HCT116 (cell line): ENCODE measurements at regions not wholly inside any gene's neighbourhood (a gene's known extent, or its start where the extent isn't known, plus 50 kb on each side); places are given as distances from the start of the nearest gene placed in this dataset.

Experiments
- ATAC-seq: fragments of 200-7000 bp; cut with Tn5 transposase; 2 replicates; pipeline ENCODE4 v1.9.1; 2020; ENCODE audit warnings: mild to moderate bottlenecking, moderate library complexity
- BruUV-seq: library from RNA; stranded (reverse); fragments of 400-500 nt; replicated peaks from 2 replicates; lab custom pipeline; 2021; lab: Mats Ljungman, UMichigan
- CTCF ChIA-PET: fragments of 300-600 bp; sonication (Branson Sonifier 250); formaldehyde crosslinking; loops from one replicate; lab custom pipeline; 2021; ENCODE audit warnings: antibody characterized with exemption; lab: Charles Lee
- POLR2A ChIA-PET: fragments of 300-600, 350-600 bp; sonication (Branson Sonifier 250); formaldehyde crosslinking; loops from one replicate; lab custom pipeline; 2021; ENCODE audit warnings: antibody characterized with exemption; lab: Charles Lee
- RAD21 ChIA-PET, 2 experiments: fragments of 300-600 bp; sonication (Branson Sonifier 250); formaldehyde crosslinking; loops; one replicate each; lab custom pipeline; 2023; ENCODE audit warnings: low total read pairs in 2 of 2; ENCODE audit not compliant: uncharacterized antibody in 2 of 2, unreplicated experiment in 2 of 2, low non-redundant PET in 1 of 2; lab: Charles Lee
- DNase-seq: peaks from one replicate; pipeline ENCODE4 v3.0.0-alpha.2; 2010; ENCODE audit warnings: low read depth, low spot score
- H2AFZ ChIP-seq: fragments of 200-600 bp; shearing (Covaris generic), sonication (generic); 2 replicates; pipeline ENCODE4 v1.6.1; 2017; ENCODE audit warnings: low read depth, mixed run types, mixed read lengths, antibody characterized with exemption, low read length; ENCODE audit not compliant: poor library complexity, severe bottlenecking
- H3K27ac ChIP-seq: 2 replicates; pipeline ENCODE4 v1.5.1; 2012; ENCODE audit warnings: low read depth, low read length
- H3K27me3 ChIP-seq: fragments of 200-600 bp; sonication (generic); 2 replicates; pipeline ENCODE4 v1.6.1; 2016; ENCODE audit warnings: mixed run types, low read length, mixed read lengths; ENCODE audit not compliant: insufficient read depth
- H3K36me3 ChIP-seq, 2 experiments: fragments of 200-500 bp in 1 of 2; fragments of 200-600 bp in 1 of 2; sonication (Bioruptor generic) in 1 of 2; sonication (generic) in 1 of 2; 2 replicates each; pipeline versions ENCODE4 v1.5.1 to v1.6.1; 2014 to 2016; ENCODE audit warnings: low read length in 2 of 2, inconsistent platforms in 1 of 2, mixed read lengths in 1 of 2, mixed run types in 1 of 2; ENCODE audit not compliant: insufficient read depth in 2 of 2, control insufficient read depth in 1 of 2
- H3K4me1 ChIP-seq, 2 experiments: fragments of 200-600 bp in 1 of 2; sonication (generic) in 1 of 2; 2 replicates each; pipeline versions ENCODE4 v1.5.1 to v1.6.1; 2012 to 2017; ENCODE audit warnings: low read length in 2 of 2, inconsistent platforms in 1 of 2, mild to moderate bottlenecking in 1 of 2, mixed read lengths in 1 of 2, mixed run types in 1 of 2, moderate library complexity in 1 of 2; ENCODE audit not compliant: insufficient read depth in 2 of 2, control insufficient read depth in 1 of 2
- H3K4me2 ChIP-seq: fragments of 200-600 bp; sonication (generic); 2 replicates; pipeline ENCODE4 v1.6.1; 2017; ENCODE audit warnings: mixed run types, low read length, mixed read lengths
- H3K4me3 ChIP-seq, 2 experiments: fragments of 200-600 bp in 1 of 2; sonication (generic) in 1 of 2; replicated peaks in 1 of 2; 2 replicates each; pipeline ENCODE4 v1.5.1; 2011 to 2016; ENCODE audit warnings: low read length in 2 of 2, control low read depth in 1 of 2, low read depth in 1 of 2, mild to moderate bottlenecking in 1 of 2, mixed read lengths in 1 of 2, mixed run types in 1 of 2
- H3K79me2 ChIP-seq: fragments of 200-600 bp; sonication (generic); 2 replicates; pipeline ENCODE4 v1.6.1; 2017; ENCODE audit warnings: mild to moderate bottlenecking, mixed run types, low read length, moderate library complexity, mixed read lengths; ENCODE audit not compliant: insufficient read depth
- H3K9ac ChIP-seq: fragments of 200-600 bp; sonication (generic); 2 replicates; pipeline ENCODE4 v1.6.1; 2016; ENCODE audit warnings: low read length, mixed read lengths
- H3K9me2 ChIP-seq: fragments of 200-600 bp; sonication (generic), shearing (Covaris generic); 2 replicates; pipeline ENCODE4 v1.6.1; 2017; ENCODE audit warnings: mixed run types, mild to moderate bottlenecking, moderate library complexity; ENCODE audit not compliant: insufficient read depth
- H3K9me3 ChIP-seq, 2 experiments: fragments of 200-500 bp in 1 of 2; fragments of 200-600 bp in 1 of 2; sonication (Bioruptor generic) in 1 of 2; sonication (generic) in 1 of 2; 2 replicates each; pipeline ENCODE4 v1.6.1; 2014 to 2017; ENCODE audit warnings: low read length in 2 of 2, mixed read lengths in 2 of 2, inconsistent platforms in 1 of 2, low read depth in 1 of 2, mild to moderate bottlenecking in 1 of 2, mixed run types in 1 of 2, moderate library complexity in 1 of 2; ENCODE audit not compliant: control insufficient read depth in 1 of 2, insufficient read depth in 1 of 2
- H4K20me1 ChIP-seq: fragments of 200-600 bp; sonication (generic), shearing (Covaris generic); 2 replicates; pipeline ENCODE4 v1.6.1; 2017; ENCODE audit warnings: mixed run types, mild to moderate bottlenecking, moderate library complexity; ENCODE audit not compliant: insufficient read depth
- ELF1 ChIP-seq: IDR thresholded peaks from 2 replicates; pipeline ENCODE4 v1.6.1; 2012; ENCODE audit warnings: low read depth, borderline replicate concordance
- EZH2 ChIP-seq: fragments of 200-600 bp; sonication (generic); IDR thresholded peaks from 2 replicates; pipeline ENCODE4 v1.6.1; 2017; ENCODE audit warnings: antibody characterized with exemption, mixed run types
- FOSL1 ChIP-seq: IDR thresholded peaks from 2 replicates; pipeline ENCODE4 v1.6.1; 2012; ENCODE audit warnings: low read depth
- POLR2AphosphoS5 ChIP-seq: IDR thresholded peaks from 2 replicates; pipeline ENCODE4 v1.6.1; 2011; ENCODE audit warnings: mild to moderate bottlenecking, low read depth, low read length, moderate library complexity
- RAD21 ChIP-seq: IDR thresholded peaks from 2 replicates; pipeline ENCODE4 v1.6.1; 2012; ENCODE audit warnings: low read depth, mild to moderate bottlenecking
- SIN3A ChIP-seq: IDR thresholded peaks from 2 replicates; pipeline ENCODE4 v1.6.1; 2012; ENCODE audit warnings: low read depth
- ZFX ChIP-seq: fragments of 450-650 bp; IDR thresholded peaks from 2 replicates; pipeline ENCODE4 v1.6.1; 2017
- intact Hi-C: fragments of 100-400 bp; cut with micrococcal nuclease; formaldehyde crosslinking; loops from 2 replicates; pipeline ENCODE4 v1.10.0; 2022
- TF ChIP-seq, protein P1 (sequence below), 3 experiments: fragments of 200-600 bp in 1 of 3; sonication (generic) in 1 of 3; IDR thresholded peaks in 2 of 3; conservative IDR thresholded peaks in 1 of 3; 2 replicates each; pipeline ENCODE4 v1.5.1; 2012 to 2017; ENCODE audit warnings: low read depth in 2 of 3, low read length in 2 of 3, antibody characterized with exemption in 1 of 3, borderline replicate concordance in 1 of 3, control low read depth in 1 of 3, mild to moderate bottlenecking in 1 of 3, mixed read lengths in 1 of 3, mixed run types in 1 of 3, moderate library complexity in 1 of 3; ENCODE audit not compliant: insufficient read depth in 1 of 3
- TF ChIP-seq, protein P2 (sequence below): IDR thresholded peaks from 2 replicates; pipeline ENCODE4 v1.6.1; 2012; ENCODE audit warnings: low read depth

DNA sequence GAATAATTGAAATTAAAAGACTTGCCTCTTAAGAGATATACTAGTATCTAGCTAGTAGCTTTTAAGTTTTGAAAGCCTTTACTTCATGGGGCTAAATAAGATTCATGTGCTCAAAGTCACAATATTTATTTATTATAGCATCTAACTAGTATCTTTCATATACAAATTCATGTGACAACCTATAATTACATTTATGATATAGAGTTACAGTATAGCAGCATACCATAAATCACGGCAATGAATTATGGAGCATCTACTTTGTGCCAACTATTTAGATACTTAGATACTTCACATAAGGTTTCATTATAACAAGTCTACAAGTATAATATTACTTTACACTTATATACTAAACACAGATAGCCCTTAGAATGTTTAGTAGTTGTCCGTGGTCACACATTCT is 229.4 kb downstream of the TPRG1 start:
- no peaks in the 10 kb centered on the region for H3K36me3 ChIP-seq
- H3K9me3 ChIP-seq: no peaks in the 10 kb centered on the region
- ChIA-PET CTCF (no interaction called here), RAD21 (no interaction called here), POLR2A (no interaction called here)
- TF ChIP-seq POLR2AphosphoS5: no peak
- no peaks in the 10 kb centered on the region for H3K79me2 ChIP-seq
- no peak overlapping the region for H3K27ac ChIP-seq
- H3K4me1 ChIP-seq: no peaks in the 10 kb centered on the region
- intact Hi-C loops: no loop called here
- H3K4me3 ChIP-seq: no peak overlapping the region
- ATAC-seq: no peak
- no peak overlapping the region for H3K9ac ChIP-seq
- H3K27me3 ChIP-seq: no peaks in the 10 kb centered on the region
- BruUV-seq: no TSS peak
- H2AFZ ChIP-seq: no peak overlapping the region
- no peaks in the 10 kb centered on the region for H3K9me2 ChIP-seq
- DNase-seq: no peak
- no peaks in the 10 kb centered on the region for H4K20me1 ChIP-seq
- no peak overlapping the region for H3K4me2 ChIP-seq

DNA sequence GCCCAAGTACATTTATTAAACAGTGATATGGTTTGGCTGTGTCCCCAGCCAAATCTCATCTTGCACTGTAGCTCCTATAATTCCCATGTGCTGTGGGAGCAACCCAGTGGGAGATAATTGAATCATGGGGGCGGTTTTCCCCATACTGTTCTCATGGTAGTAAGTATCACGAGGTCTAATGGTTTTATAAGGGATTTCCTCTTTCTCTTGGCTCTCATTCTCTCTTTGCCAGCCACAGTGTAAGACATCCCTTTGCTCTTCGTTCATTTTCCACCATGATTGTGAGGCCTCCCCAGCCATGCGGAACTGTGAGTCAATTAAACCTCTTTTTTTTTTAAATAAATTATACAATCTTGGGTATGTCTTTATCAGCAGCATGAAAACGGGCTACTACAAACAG is 228.0 kb upstream of the TP63 start:
- DNase-seq: no peak
- POLR2A ChIA-PET: no interaction called here
- Histone ChIP-seq H3K36me3 (no peaks in the 10 kb centered on the region), H3K9me2 (no peaks in the 10 kb centered on the region), H3K27me3 (no peaks in the 10 kb centered on the region), H3K4me2 (no peak overlapping the region), H3K4me3 (no peak overlapping the region), H4K20me1 (no peaks in the 10 kb centered on the region), H3K27ac (no peak overlapping the region), H3K4me1 (no peaks in the 10 kb centered on the region), H2AFZ (no peak overlapping the region), H3K9ac (no peak overlapping the region), H3K79me2 (no peaks in the 10 kb centered on the region), H3K9me3 (no peaks in the 10 kb centered on the region)
- RAD21 ChIA-PET: no interaction called here
- no TSS peak for BruUV-seq
- intact Hi-C loops: no loop called here
- TF ChIP-seq ZFX: no peak
- TF ChIP-seq, protein P1, sequence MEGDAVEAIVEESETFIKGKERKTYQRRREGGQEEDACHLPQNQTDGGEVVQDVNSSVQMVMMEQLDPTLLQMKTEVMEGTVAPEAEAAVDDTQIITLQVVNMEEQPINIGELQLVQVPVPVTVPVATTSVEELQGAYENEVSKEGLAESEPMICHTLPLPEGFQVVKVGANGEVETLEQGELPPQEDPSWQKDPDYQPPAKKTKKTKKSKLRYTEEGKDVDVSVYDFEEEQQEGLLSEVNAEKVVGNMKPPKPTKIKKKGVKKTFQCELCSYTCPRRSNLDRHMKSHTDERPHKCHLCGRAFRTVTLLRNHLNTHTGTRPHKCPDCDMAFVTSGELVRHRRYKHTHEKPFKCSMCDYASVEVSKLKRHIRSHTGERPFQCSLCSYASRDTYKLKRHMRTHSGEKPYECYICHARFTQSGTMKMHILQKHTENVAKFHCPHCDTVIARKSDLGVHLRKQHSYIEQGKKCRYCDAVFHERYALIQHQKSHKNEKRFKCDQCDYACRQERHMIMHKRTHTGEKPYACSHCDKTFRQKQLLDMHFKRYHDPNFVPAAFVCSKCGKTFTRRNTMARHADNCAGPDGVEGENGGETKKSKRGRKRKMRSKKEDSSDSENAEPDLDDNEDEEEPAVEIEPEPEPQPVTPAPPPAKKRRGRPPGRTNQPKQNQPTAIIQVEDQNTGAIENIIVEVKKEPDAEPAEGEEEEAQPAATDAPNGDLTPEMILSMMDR (IDR thresholded peaks at IDR 0.05 in 2 of 3, conservative IDR thresholded peaks at IDR 0.05 in 1 of 3; ENCODE audit: borderline replicate concordance in 1 of 3, insufficient read depth in 1 of 3, low read depth in 2 of 3, low read length in 2 of 3): no peak
- TF ChIP-seq, protein P2, sequence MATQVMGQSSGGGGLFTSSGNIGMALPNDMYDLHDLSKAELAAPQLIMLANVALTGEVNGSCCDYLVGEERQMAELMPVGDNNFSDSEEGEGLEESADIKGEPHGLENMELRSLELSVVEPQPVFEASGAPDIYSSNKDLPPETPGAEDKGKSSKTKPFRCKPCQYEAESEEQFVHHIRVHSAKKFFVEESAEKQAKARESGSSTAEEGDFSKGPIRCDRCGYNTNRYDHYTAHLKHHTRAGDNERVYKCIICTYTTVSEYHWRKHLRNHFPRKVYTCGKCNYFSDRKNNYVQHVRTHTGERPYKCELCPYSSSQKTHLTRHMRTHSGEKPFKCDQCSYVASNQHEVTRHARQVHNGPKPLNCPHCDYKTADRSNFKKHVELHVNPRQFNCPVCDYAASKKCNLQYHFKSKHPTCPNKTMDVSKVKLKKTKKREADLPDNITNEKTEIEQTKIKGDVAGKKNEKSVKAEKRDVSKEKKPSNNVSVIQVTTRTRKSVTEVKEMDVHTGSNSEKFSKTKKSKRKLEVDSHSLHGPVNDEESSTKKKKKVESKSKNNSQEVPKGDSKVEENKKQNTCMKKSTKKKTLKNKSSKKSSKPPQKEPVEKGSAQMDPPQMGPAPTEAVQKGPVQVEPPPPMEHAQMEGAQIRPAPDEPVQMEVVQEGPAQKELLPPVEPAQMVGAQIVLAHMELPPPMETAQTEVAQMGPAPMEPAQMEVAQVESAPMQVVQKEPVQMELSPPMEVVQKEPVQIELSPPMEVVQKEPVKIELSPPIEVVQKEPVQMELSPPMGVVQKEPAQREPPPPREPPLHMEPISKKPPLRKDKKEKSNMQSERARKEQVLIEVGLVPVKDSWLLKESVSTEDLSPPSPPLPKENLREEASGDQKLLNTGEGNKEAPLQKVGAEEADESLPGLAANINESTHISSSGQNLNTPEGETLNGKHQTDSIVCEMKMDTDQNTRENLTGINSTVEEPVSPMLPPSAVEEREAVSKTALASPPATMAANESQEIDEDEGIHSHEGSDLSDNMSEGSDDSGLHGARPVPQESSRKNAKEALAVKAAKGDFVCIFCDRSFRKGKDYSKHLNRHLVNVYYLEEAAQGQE: no peak
- no peak for TF ChIP-seq EZH2
- no peak for TF ChIP-seq RAD21
- no peak for TF ChIP-seq FOSL1
- TF ChIP-seq ELF1: no peak
- TF ChIP-seq SIN3A: no peak
- ATAC-seq: no peak
- CTCF ChIA-PET: no interaction called here
